Liver (tissue), 8 donors: ENCODE measurements at regions not wholly inside any gene's neighbourhood (a gene's known extent, or its start where the extent isn't known, plus 50 kb on each side); places are given as distances from the start of the nearest gene placed in this dataset.

ENCODE experiments used
- DNase-seq: peaks from one replicate; pipeline ENCODE4 v3.0.0-alpha.2; 2017; ENCODE audit warnings: low spot score
- H3K27ac ChIP-seq, 2 donors: one replicate each; pipeline ENCODE4 v1.7.0; 2013; ENCODE audit warnings: inconsistent platforms in 2 of 2, low read length in 2 of 2, control low read depth in 1 of 2, low read depth in 1 of 2, mild to moderate bottlenecking in 1 of 2
- H3K27me3 ChIP-seq, 4 donors: one replicate each; pipeline versions ENCODE4 v1.6.1 to v1.7.0; 2013; ENCODE audit warnings: low read length in 3 of 4, inconsistent platforms in 1 of 4, mild to moderate bottlenecking in 1 of 4, moderate library complexity in 1 of 4; ENCODE audit not compliant: control insufficient read depth in 4 of 4, insufficient read depth in 4 of 4
- H3K36me3 ChIP-seq, 4 donors: one replicate each; pipeline versions ENCODE4 v1.6.1 to v1.7.0; 2013; ENCODE audit warnings: low read length in 3 of 4, mild to moderate bottlenecking in 3 of 4, low read depth in 1 of 4, moderate library complexity in 1 of 4; ENCODE audit not compliant: control insufficient read depth in 4 of 4, insufficient read depth in 3 of 4
- H3K4me1 ChIP-seq, 4 donors: one replicate each; pipeline versions ENCODE4 v1.6.1 to v1.7.0; 2013; ENCODE audit warnings: low read length in 3 of 4, mild to moderate bottlenecking in 3 of 4, moderate library complexity in 1 of 4; ENCODE audit not compliant: control insufficient read depth in 4 of 4, insufficient read depth in 4 of 4
- H3K4me3 ChIP-seq, 3 donors: one replicate each; pipeline versions ENCODE4 v1.6.1 to v1.7.0; 2013; ENCODE audit warnings: low read length in 3 of 3, control low read depth in 1 of 3, low read depth in 1 of 3, mild to moderate bottlenecking in 1 of 3
- H3K9ac ChIP-seq, 2 donors: one replicate each; pipeline ENCODE4 v1.7.0; 2013; ENCODE audit warnings: low read length in 2 of 2, mild to moderate bottlenecking in 2 of 2, moderate library complexity in 2 of 2, control low read depth in 1 of 2, low read depth in 1 of 2
- H3K9me3 ChIP-seq, 4 donors: one replicate each; pipeline versions ENCODE4 v1.6.1 to v1.7.0; 2013; ENCODE audit warnings: low read length in 3 of 4; ENCODE audit not compliant: control insufficient read depth in 4 of 4
- ATF3 ChIP-seq: IDR thresholded peaks from 2 replicates; pipeline ENCODE4 v1.6.1; 2016; ENCODE audit warnings: antibody characterized with exemption
- CTCF ChIP-seq: fragments of 150-350 bp; IDR thresholded peaks from 2 replicates; pipeline ENCODE4 v1.5.1; 2017; ENCODE audit warnings: improper control_type of control experiment, low read depth, low read length; ENCODE audit not compliant: missing input control
- EGR1 ChIP-seq, 2 donors: IDR thresholded peaks; 2 replicates each; pipeline ENCODE4 v1.6.1; 2016 to 2018; ENCODE audit warnings: antibody characterized with exemption in 2 of 2, low read depth in 2 of 2
- FOXA1 ChIP-seq: IDR thresholded peaks from 2 replicates; pipeline ENCODE4 v1.6.1; 2016; ENCODE audit warnings: antibody characterized with exemption
- FOXA2 ChIP-seq: IDR thresholded peaks from 2 replicates; pipeline ENCODE4 v1.6.1; 2016; ENCODE audit warnings: antibody characterized with exemption
- GABPA ChIP-seq, 2 donors: IDR thresholded peaks in 1 of 2; conservative IDR thresholded peaks in 1 of 2; 2 replicates each; pipeline ENCODE4 v1.6.1; 2016; ENCODE audit warnings: antibody characterized with exemption in 2 of 2, mild to moderate bottlenecking in 1 of 2, moderate library complexity in 1 of 2
- HNF4A ChIP-seq, 2 donors: conservative IDR thresholded peaks; 2 replicates each; pipeline ENCODE4 v1.6.1; 2016; ENCODE audit warnings: antibody characterized with exemption in 2 of 2, mild to moderate bottlenecking in 2 of 2
- HNF4G ChIP-seq: IDR thresholded peaks from 2 replicates; pipeline ENCODE4 v1.6.1; 2016; ENCODE audit warnings: antibody characterized with exemption
- JUND ChIP-seq, 2 donors: IDR thresholded peaks; 2 replicates each; pipeline ENCODE4 v1.6.1; 2016; ENCODE audit warnings: antibody characterized with exemption in 2 of 2
- MAX ChIP-seq: IDR thresholded peaks from 2 replicates; pipeline ENCODE4 v1.6.1; 2016; ENCODE audit warnings: antibody characterized with exemption
- NR2F2 ChIP-seq: IDR thresholded peaks from 2 replicates; pipeline ENCODE4 v1.6.1; 2016; ENCODE audit warnings: antibody characterized with exemption
- RAD21 ChIP-seq, 2 donors: IDR thresholded peaks; 2 replicates each; pipeline ENCODE4 v1.6.1; 2016; ENCODE audit warnings: antibody characterized with exemption in 2 of 2, mild to moderate bottlenecking in 2 of 2
- RXRA ChIP-seq, 2 donors: IDR thresholded peaks; 2 replicates each; pipeline ENCODE4 v1.6.1; 2017 to 2018; ENCODE audit warnings: antibody characterized with exemption in 2 of 2, mild to moderate bottlenecking in 1 of 2
- SP1 ChIP-seq: IDR thresholded peaks from 2 replicates; pipeline ENCODE4 v1.6.1; 2018; ENCODE audit warnings: antibody characterized with exemption, mild to moderate bottlenecking
- TAF1 ChIP-seq: conservative IDR thresholded peaks from 2 replicates; pipeline ENCODE4 v1.6.1; 2016; ENCODE audit warnings: antibody characterized with exemption, mild to moderate bottlenecking
- YY1 ChIP-seq: IDR thresholded peaks from 2 replicates; pipeline ENCODE4 v1.6.1; 2016; ENCODE audit warnings: antibody characterized with exemption, mild to moderate bottlenecking
- ZBTB33 ChIP-seq: IDR thresholded peaks from 2 replicates; pipeline ENCODE4 v1.6.1; 2016; ENCODE audit warnings: antibody characterized with exemption
- WGBS: extraction: QIAGEN DNeasy Blood & Tissue Kit; methylation state at CpG from one replicate; pipeline ENCODE4 v1.1.7; 2013; 5-methylcytosine and 5-hydroxymethylcytosine counted together
- donor health status: healthy.
- donor health status: healthy.
- donor health status: healthy.
- donor health status: healthy.
- donor health status: healthy.

GRCh38 chr10:130579913-130580312 lies 443.7 kb downstream of the GLRX3 start:
- WGBS = 50% methylated on average over 4 of the region's 4 CpGs

GRCh38 chr10:130580975-130581374 lies 444.8 kb downstream of the GLRX3 start:
- TF ChIP-seq FOXA2 (no peak), ZBTB33 (no peak), GABPA (IDR thresholded peaks at IDR 0.05 in 1 of 2, conservative IDR thresholded peaks at IDR 0.05 in 1 of 2) (no peak), ATF3 (no peak), MAX (no peak), JUND (IDR thresholded peaks at IDR 0.05) (no peak), SP1 (no peak), TAF1 (no peak), NR2F2 (no peak), RAD21 (IDR thresholded peaks at IDR 0.05) (no peak), HNF4G (no peak), HNF4A (conservative IDR thresholded peaks at IDR 0.05) (no peak), CTCF (no peak)
- Histone ChIP-seq H3K9me3 (peaks cover 0 to 2% (median 0%) of the 10 kb centered on the region in 4 donors), H3K9ac (no peak overlapping the region), H3K4me3 (no peak overlapping the region), H3K27me3 (peaks cover 0 to 2% (median 0%) of the 10 kb centered on the region in 4 donors), H3K27ac (no peak overlapping the region), H3K36me3 (no peaks in the 10 kb centered on the region), H3K4me1 (no peaks in the 10 kb centered on the region)
- DNase-seq = no peak
- WGBS = 85% methylated on average over 5 of the region's 5 CpGs

More at GRCh38 chr10:130579913-130580312, 443.7 kb downstream of the GLRX3 start:
- no peaks in the 10 kb centered on the region for H3K36me3 ChIP-seq
- TF ChIP-seq TAF1 (no peak), ATF3 (no peak), FOXA1 (no peak), CTCF (no peak), RAD21 (IDR thresholded peaks at IDR 0.05) (no peak), RXRA (IDR thresholded peaks at IDR 0.05) (no peak), EGR1 (IDR thresholded peaks at IDR 0.05; ENCODE audit: low read depth in 2 of 2) (no peak), YY1 (no peak), GABPA (IDR thresholded peaks at IDR 0.05 in 1 of 2, conservative IDR thresholded peaks at IDR 0.05 in 1 of 2) (no peak), HNF4G (no peak)
- no peak overlapping the region for H3K9ac ChIP-seq
- peaks cover 0 to 2% (median 0%) of the 10 kb centered on the region in 4 donors for H3K9me3 ChIP-seq
- H3K4me3 ChIP-seq = no peak overlapping the region
- no peak overlapping the region for H3K27ac ChIP-seq
- H3K4me1 ChIP-seq = no peaks in the 10 kb centered on the region
- DNase-seq = no peak
- peaks cover 0 to 2% (median 0%) of the 10 kb centered on the region in 4 donors for H3K27me3 ChIP-seq
